GM19455 (cell line): ENCODE measurements at regions not wholly inside any gene's neighbourhood (a gene's known extent, or its start where the extent isn't known, plus 50 kb on each side); places are given as distances from the start of the nearest gene placed in this dataset.

ENCODE experiments used
- ATAC-seq: cut with Tn5 transposase; IDR thresholded peaks from one replicate; pipeline ENCODE4 v1.9.1; 2021; ENCODE audit not compliant: unreplicated experiment

- ATAC-seq = no peak
Observed at GRCh38 chr6:71114986-71115385, 158.1 kb upstream of the B3GAT2 start.

DNA sequence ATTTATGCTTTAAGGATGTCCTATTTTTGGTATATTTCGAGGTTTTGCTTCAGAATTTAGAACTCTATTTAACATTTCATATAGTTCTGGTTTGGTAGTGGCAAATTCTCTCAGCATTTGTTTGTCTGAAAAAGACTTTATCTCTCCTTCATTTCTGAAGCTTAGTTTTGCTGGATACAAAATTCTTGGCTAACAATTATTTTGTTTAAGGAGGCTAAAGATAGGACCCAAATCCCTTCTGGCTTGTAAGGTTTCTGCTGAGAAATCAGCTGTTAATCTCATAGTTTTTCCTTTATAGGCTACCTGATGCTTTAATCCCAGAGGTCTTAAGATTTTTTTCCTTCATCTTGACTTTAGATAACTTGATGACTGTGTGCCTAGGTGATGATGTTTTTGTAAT lies 162.7 kb upstream of the B3GAT2 start:
- no peak for ATAC-seq

- no peak for ATAC-seq
Observed at GRCh38 chr6:71123051-71123450, 165.6 kb upstream of the OGFRL1 start.

GRCh38 chr6:71124340-71124739 lies 164.3 kb upstream of the OGFRL1 start:
- ATAC-seq = no peak

DNA sequence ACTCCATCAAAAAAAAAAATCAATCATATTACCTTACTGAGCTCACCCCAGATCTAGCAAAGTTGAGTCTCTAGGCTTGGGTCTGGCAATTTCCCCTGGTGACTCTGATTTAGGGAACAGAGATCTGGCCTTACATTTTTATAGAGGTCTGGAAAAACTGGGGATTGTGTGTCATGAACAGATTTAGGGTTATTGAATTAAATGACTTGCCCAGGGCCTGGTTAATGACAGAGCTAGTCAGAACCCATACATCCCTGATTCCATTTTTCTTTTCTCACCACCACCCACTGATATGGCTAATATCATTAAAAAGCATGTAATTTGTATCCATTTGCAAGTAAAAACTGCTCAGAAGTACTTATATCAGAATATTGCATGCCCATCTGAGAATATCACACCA lies 163.4 kb upstream of the OGFRL1 start:
- no peak for ATAC-seq

DNA sequence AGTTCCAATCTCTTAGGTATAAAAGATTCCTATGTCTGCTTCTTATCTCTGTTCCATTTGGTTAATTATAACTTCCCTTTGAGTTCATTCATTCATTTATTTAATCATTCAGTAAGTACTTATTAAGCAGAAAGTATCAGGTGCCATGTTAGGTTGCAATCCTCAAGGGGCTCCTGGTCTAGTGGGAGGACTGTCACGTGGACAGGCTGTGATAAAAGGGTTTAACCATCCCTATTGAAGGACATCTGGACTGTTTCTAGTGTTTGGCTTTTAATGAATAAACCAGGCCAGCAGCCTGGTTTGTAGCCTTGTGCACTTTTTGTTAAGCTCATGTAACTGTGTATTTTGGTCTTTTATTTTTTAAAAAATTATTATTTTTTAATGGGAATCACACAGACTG lies 162.1 kb upstream of the OGFRL1 start:
- ATAC-seq = no peak

GRCh38 chr6:71127374-71127773 lies 161.2 kb upstream of the OGFRL1 start:
- no peak for ATAC-seq

DNA sequence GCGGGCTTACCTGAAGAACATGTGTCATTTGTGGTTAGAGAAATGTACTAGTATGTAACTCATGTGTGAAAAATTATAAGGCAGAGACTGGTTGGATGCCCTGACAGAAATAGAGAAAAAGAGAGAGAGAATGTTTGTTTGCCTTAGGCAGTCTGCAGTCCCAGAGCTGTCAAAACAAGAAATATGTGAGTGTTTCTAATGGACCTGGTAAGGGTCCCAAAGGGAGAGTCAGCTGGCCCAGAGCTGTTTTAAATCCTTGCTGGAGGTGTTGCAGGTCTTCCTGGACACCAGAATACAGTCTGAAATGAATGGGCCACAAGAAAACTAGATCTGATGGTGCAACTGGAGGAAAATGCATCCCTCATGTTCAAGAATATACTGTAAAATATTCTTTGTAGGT lies 158.3 kb upstream of the OGFRL1 start:
- ATAC-seq = no peak

- ATAC-seq = no peak
Observed at GRCh38 chr6:71134929-71135642, 153.5 kb upstream of the OGFRL1 start.

DNA sequence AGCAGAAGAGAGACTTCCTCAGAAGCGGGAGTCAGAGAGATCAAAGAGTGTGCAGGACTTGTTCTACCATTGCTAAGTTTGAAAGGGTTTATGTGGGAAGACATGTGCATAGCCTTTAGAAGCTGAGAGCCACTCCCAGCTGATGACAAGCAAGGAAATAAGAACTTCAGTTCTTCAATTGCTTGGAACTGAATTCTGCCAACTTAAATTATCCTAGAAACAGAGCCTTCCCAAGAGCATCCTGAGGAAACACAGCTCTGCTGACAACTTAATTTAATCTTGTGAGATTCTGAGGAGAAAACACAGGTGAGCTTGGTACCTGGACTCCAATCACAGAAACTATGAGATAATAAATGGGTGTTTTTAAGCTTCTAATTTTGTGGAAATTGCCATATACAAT lies 150.6 kb upstream of the OGFRL1 start:
- ATAC-seq = no peak

DNA sequence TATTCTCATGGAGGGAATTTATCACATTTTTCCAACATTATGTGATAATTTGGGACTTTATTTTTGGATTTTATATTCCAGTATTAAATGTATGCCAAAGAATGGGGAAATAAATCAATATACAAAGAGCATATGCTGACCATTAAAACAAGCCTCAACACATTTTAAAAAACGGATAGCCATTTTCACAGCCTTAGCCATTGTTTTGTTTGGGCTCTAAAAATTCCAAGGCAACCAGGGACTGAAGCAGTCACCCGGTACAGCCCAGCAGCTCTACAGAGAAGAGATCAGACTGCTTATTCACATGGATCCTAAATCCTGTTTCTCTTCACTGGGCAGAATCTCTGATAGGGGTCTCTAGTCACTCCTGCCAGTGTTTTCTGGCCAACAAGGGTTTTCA lies 150.2 kb upstream of the OGFRL1 start:
- ATAC-seq = no peak

DNA sequence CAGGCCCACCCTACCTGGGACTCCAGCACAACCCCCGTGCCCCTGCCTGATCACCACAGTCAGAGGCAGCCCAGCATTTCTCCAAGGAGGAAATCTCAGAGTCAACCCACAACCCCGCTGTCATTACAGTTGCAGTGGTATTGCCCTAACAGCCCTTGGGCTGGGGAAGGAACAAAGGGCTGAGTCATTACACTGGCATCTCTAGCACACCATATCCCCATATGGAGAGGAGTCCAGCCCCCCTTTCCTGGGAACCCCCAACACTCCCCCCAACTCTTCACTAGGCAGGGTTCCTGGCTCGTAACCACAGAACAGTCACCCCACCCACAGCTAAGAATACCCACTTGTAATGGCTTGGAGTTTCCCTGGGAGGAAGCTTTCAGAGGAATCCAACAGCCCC lies 149.4 kb upstream of the OGFRL1 start:
- ATAC-seq = no peak

- ATAC-seq = no peak
Observed at GRCh38 chr6:71153755-71154325, 134.8 kb upstream of the OGFRL1 start.

DNA sequence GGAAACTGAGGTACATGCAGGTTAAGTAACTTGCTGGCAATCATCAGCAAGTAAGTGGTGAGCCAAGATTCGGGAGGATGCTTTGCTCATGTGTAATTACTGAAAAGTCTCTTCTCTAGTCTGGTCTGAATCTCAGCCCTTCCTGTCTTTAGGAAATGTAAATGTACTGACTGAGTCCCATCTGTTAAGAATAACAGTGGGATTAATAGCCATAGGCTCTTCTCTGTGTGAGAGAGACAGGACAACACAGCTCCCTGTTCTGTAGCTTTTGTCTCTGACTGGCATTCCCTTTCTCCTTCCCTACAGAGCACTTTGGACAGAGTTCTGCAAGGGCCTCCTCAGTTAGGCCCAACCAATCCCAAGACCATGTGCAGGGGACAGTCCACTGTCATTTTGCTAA lies 131.3 kb upstream of the OGFRL1 start:
- ATAC-seq = no peak

DNA sequence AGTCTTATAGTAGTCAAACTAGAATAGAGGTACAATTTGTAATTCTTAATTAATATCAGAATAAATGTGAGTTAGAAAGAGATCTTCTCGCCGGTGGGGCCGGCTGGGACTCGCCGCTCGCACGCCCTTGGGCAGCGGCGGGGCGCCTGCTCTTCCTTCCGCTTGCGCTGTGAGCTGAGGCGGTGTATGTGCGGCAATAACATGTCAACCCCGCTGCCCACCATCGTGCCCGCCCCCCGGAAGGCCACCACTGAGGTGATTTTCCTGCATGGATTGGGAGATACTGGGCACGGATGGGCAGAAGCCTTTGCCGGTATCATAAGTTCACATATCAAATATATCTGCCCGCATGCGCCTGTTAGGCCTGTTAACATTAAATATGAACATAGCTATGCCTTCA lies 123.7 kb upstream of the OGFRL1 start:
- no peak for ATAC-seq

DNA sequence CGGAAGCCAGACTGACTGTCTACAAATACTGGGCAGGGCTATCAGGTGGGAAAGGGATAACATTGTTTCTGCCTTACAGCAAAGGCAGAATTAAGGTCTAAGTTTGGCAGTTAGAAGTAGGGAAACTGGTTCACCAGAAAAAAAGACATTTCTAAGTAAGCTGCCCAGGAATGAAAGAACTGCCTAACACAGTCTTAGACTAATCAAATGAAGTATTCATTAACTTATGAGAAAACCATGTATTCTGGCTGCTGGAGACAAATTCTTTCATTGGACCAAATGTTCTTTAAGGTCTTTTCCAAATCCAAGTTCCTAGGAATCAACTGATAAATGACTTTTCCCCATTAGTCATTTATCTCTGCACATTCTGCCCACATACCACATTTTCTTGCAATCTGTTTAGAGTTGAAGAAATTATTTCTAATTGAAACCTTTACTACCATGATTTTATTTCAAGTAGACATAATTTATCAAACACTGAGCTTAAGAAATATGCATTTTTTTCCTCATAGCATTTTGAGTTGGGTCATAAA lies 120.3 kb upstream of the OGFRL1 start:
- no peak for ATAC-seq

DNA sequence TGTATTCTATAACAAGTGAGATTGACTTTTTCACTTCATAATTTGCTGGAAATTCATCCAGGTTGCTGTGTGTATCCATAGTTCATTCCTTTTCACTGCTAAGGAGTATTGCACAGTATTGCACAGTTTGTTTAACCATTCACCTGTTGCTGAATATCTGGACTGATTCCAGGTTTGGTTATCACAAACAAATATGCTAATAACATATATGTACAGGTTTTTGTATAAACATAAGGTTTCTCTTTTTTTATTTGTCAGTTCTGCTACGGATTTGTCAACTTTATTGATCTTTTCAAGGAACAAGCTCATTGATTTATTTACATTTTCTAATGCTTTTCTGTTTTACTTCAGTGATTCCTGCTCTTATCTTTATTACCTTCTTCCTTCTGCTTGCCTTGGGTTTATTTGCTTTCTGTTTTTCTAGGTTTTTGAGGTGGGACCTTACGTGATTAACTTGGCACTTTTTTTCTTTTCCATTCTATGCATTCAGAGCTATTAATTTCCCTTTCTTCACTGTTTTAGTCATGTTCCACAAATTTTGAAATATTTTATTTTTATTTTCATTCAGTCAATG lies 117.0 kb upstream of the OGFRL1 start:
- ATAC-seq = no peak

DNA sequence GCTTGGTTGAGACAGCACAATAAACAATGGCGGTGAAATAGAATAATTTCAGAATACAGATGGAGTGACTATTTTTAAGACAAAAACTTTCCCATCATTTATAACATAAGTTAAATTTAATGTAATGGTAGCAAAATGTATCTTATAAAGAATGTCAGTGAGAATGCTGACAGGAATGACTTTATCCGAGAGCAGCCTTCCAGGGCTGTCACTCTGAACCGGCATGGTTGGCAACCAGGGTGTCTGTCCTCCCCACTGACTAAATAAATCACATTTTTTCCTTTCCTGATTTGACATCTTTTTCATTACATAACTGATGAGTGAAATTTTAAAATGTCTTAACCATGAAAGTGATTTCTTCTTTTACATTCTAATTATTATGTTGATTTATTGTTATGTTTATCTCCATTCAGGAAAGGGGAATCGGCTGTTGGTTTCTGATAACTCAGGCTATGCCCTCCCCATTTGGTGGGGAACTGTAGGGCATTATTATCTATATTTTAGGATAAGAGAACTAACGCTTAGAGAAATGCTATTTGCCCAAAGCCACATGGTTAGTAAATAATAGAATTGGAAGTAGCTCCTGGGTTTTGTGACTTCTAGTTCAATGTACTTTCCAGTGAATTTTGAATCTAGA lies 109.2 kb upstream of the OGFRL1 start:
- ATAC-seq = no peak

DNA sequence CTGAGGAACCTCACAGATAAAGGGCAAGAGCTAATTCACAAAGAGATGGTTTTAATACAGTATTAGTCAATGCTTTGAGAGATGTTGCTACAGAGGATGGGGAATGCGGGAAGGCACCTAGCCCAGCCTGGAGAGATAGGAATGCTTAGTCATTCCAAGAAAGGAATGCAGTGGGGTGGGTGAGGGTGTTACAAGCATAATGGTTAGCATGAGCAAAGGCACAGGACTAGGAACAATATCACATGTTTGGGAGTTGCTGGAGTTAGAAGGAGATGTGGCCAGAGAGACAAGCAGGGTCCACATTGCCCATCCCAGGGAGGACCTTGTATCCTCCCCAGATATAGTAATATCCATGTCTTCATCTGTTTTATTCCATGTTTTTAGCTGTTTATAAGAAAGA lies 107.0 kb upstream of the OGFRL1 start:
- ATAC-seq = no peak

- ATAC-seq = no peak
Observed at GRCh38 chr6:71187141-71187540, 101.5 kb upstream of the OGFRL1 start.

DNA sequence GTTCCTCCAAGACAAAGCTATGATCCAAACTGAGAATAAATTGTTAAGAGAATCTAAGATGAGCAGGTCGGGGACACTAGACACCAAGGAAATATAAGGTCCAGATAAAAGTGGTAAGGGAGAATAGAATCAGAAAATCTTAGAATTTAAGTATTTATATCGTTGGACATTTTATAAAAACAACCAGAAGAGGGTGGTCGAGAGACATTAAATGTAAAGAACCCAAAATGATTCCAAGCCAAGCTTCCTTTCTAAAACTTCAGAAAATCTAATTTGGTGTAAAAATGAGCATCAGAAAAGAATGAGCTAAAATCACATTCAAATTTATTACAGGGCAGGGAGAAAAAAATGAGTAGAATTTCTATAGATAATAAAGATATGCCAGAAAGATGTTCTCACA lies 97.8 kb upstream of the OGFRL1 start:
- ATAC-seq = no peak

- no peak for ATAC-seq
Observed at GRCh38 chr6:71194724-71195123, 93.9 kb upstream of the OGFRL1 start.
